ENCODE measurements at regions not wholly inside any gene's neighbourhood (a gene's known extent, or its start where the extent isn't known, plus 50 kb on each side); places are given as distances from the start of the nearest gene placed in this dataset.

DNA sequence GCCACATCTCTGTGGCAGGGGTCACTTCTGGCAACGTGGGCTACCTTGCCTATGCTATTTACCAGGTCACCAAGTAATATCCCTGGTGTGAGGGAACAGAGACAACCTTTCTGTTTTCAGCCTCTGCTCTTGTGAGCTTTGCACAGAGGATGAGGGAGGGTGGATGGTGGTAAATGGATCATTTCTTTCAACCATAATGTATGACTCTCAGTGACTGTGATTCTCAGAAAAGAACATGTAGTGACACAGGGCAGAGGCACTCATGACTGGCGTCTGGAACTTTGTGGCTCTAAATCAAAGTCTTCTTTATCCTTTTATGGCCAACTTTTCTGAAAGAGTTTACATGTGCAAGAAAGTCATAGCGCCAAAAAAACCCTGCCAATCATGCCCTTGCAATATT is 153.5 kb upstream of the USP24 start:
- no peak for TF ChIP-seq POLR2A (IDR thresholded peaks at IDR 0.05; ENCODE audit: low read depth, low read length)
- TF ChIP-seq POLR2AphosphoS5 (IDR thresholded peaks at IDR 0.05; ENCODE audit: low read depth, low read length), result no peak
- no peak for TF ChIP-seq TAF1 (IDR thresholded peaks at IDR 0.05; ENCODE audit: low read depth, low read length)
